Neutrophil (primary cell): ENCODE measurements at regions not wholly inside any gene's neighbourhood (a gene's known extent, or its start where the extent isn't known, plus 50 kb on each side); places are given as distances from the start of the nearest gene placed in this dataset.

ENCODE experiments used
- H3K27ac ChIP-seq: fragments of 200-600 bp; sonication (generic); 2 replicates; pipeline ENCODE4 v1.5.1; 2016; ENCODE audit warnings: mild to moderate bottlenecking, moderate library complexity
- H3K27me3 ChIP-seq: fragments of 200-600 bp; sonication (generic); 2 replicates; pipeline ENCODE4 v1.6.0; 2016; ENCODE audit warnings: mild to moderate bottlenecking
- H3K36me3 ChIP-seq: fragments of 200-600 bp; sonication (generic); 2 replicates; pipeline ENCODE4 v1.5.1; 2017
- H3K4me1 ChIP-seq, 2 experiments: fragments of 200-600 bp in 1 of 2; sonication (generic) in 1 of 2; 1 replicate in 1 of 2; 2 replicates in 1 of 2; pipeline versions ENCODE4 v1.5.1 to v1.6.1; 2013 to 2016; ENCODE audit warnings: low read depth in 1 of 2, low read length in 1 of 2, mild to moderate bottlenecking in 1 of 2, moderate library complexity in 1 of 2; ENCODE audit not compliant: control insufficient read depth in 1 of 2, insufficient read depth in 1 of 2
- H3K4me3 ChIP-seq, 2 experiments: fragments of 200-600 bp in 1 of 2; sonication (generic) in 1 of 2; 1 replicate in 1 of 2; 2 replicates in 1 of 2; pipeline ENCODE4 v1.5.1; 2013 to 2016; ENCODE audit warnings: low read depth in 1 of 2, low read length in 1 of 2, mild to moderate bottlenecking in 1 of 2, moderate library complexity in 1 of 2
- H3K9me3 ChIP-seq: fragments of 200-600 bp; sonication (generic); 2 replicates; pipeline ENCODE4 v1.5.1; 2016
- CTCF ChIP-seq: fragments of 200-600 bp; sonication (generic); IDR thresholded peaks from 2 replicates; pipeline ENCODE4 v1.5.1; 2016; ENCODE audit warnings: antibody characterized with exemption

- no peaks in the 10 kb centered on the region for H3K36me3 ChIP-seq
- H3K4me1 ChIP-seq: peaks cover 49 to 50% of the 10 kb centered on the region in 2 experiments
- TF ChIP-seq CTCF: no peak
- no peaks in the 10 kb centered on the region for H3K9me3 ChIP-seq
- H3K27ac ChIP-seq: no peak overlapping the region
- no peak overlapping the region for H3K4me3 ChIP-seq
- H3K27me3 ChIP-seq: no peaks in the 10 kb centered on the region
These were observed 101.8 kb upstream of the RET start for GRCh38 chr10:42975005-42975493.

- Histone ChIP-seq H3K27me3 (no peaks in the 10 kb centered on the region), H3K27ac (no peak overlapping the region), H3K36me3 (no peaks in the 10 kb centered on the region), H3K4me1 (peaks cover 44 to 45% of the 10 kb centered on the region in 2 experiments), H3K4me3 (no peak overlapping the region), H3K9me3 (no peaks in the 10 kb centered on the region)
- no peak for TF ChIP-seq CTCF
These were observed 101.1 kb upstream of the RET start for GRCh38 chr10:42975558-42976340.

- TF ChIP-seq CTCF: no peak
- no peak overlapping the region for H3K4me3 ChIP-seq
These were observed 100.4 kb upstream of the RET start for GRCh38 chr10:42976351-42977031.

GRCh38 chr10:42977032-42977416 is 99.8 kb upstream of the RET start:
- H3K4me3 ChIP-seq: no peak overlapping the region
- no peaks in the 10 kb centered on the region for H3K36me3 ChIP-seq
- no peaks in the 10 kb centered on the region for H3K9me3 ChIP-seq
- TF ChIP-seq CTCF: no peak
- H3K27ac ChIP-seq: no peak overlapping the region
- peaks cover 33 to 37% of the 10 kb centered on the region in 2 experiments for H3K4me1 ChIP-seq
- H3K27me3 ChIP-seq: no peaks in the 10 kb centered on the region

More at GRCh38 chr10:42976351-42977031, 100.4 kb upstream of the RET start:
- Histone ChIP-seq H3K9me3 (no peaks in the 10 kb centered on the region), H3K27ac (no peak overlapping the region), H3K4me1 (peaks cover 37 to 39% of the 10 kb centered on the region in 2 experiments), H3K27me3 (no peaks in the 10 kb centered on the region), H3K36me3 (no peaks in the 10 kb centered on the region)

GRCh38 chr10:42979181-42979580 is 97.7 kb upstream of the RET start:
- H3K27ac ChIP-seq: no peak overlapping the region
- no peak for TF ChIP-seq CTCF
- H3K36me3 ChIP-seq: no peaks in the 10 kb centered on the region
- no peak overlapping the region for H3K4me3 ChIP-seq
- H3K4me1 ChIP-seq: peaks cover 12 to 15% of the 10 kb centered on the region in 2 experiments
- no peaks in the 10 kb centered on the region for H3K27me3 ChIP-seq
- H3K9me3 ChIP-seq: no peaks in the 10 kb centered on the region
